Testis (tissue), 2 donors: ENCODE measurements at regions not wholly inside any gene's neighbourhood (a gene's known extent, or its start where the extent isn't known, plus 50 kb on each side); places are given as distances from the start of the nearest gene placed in this dataset.

Experiments
- POLR2A ChIP-seq: fragments of 450-650 bp; IDR thresholded peaks from one replicate; pipeline ENCODE4 v1.6.1; 2017; ENCODE audit warnings: antibody characterized with exemption, mild to moderate bottlenecking, moderate library complexity
- TF ChIP-seq, protein P1 (sequence below), 3 experiments: fragments of 450-650 bp in 2 of 3; fragments of 200-600 bp in 1 of 3; sonication (generic) in 1 of 3; IDR thresholded peaks; one replicate each; pipeline ENCODE4 v1.5.1; 2016 to 2019; ENCODE audit warnings: antibody characterized with exemption in 3 of 3, mild to moderate bottlenecking in 2 of 3, moderate library complexity in 1 of 3

DNA sequence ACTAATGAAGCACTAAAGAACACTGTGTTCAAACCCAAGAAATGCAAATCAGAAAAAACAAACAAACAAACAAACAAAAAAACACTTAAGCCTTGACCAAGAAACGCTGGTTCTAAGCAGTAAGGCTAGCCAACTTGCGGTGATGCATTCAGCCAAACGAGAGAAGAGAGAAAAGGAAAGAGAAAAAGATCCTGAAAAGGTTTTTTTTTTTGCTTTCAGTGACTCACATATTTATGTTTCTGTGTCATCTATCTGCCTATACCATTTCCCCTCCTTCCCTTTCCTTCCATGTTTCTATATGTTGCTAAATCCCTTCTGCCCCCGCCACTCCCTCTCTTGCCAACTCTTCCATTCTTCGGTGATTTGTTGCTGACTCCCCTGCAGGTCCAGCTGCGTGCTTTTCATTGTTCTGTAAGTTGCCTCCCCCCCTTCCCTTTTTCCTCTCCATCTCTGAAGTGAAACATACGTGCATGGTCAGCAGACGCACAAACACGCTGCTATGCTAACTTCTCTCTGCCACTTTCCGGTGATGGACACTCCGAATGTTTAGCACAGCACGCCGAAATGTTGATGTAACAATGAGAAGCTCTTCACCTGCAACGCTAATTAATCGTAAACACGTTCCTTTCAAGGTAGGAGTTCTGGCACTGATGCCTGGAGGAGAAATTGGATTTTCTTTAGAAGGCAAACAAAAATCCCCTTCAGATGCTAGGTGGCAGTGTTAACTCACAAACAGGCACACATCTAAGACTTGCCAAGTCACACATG is 154.4 kb downstream of the TUSC7 start:
- TF ChIP-seq, protein P1, sequence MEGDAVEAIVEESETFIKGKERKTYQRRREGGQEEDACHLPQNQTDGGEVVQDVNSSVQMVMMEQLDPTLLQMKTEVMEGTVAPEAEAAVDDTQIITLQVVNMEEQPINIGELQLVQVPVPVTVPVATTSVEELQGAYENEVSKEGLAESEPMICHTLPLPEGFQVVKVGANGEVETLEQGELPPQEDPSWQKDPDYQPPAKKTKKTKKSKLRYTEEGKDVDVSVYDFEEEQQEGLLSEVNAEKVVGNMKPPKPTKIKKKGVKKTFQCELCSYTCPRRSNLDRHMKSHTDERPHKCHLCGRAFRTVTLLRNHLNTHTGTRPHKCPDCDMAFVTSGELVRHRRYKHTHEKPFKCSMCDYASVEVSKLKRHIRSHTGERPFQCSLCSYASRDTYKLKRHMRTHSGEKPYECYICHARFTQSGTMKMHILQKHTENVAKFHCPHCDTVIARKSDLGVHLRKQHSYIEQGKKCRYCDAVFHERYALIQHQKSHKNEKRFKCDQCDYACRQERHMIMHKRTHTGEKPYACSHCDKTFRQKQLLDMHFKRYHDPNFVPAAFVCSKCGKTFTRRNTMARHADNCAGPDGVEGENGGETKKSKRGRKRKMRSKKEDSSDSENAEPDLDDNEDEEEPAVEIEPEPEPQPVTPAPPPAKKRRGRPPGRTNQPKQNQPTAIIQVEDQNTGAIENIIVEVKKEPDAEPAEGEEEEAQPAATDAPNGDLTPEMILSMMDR (IDR thresholded peaks at IDR 0.05) = peak in 1 of 3 experiments; percentile 28
- TF ChIP-seq POLR2A = no peak
